ENCODE measurements at regions not wholly inside any gene's neighbourhood (a gene's known extent, or its start where the extent isn't known, plus 50 kb on each side); places are given as distances from the start of the nearest gene placed in this dataset.

GRCh38 chr12:45634273-45634917, 95.1 kb upstream of the ARID2 start:
- DNase-seq: no peak

GRCh38 chr12:45637242-45637641, 92.3 kb upstream of the ARID2 start:
- no peak for DNase-seq

DNA sequence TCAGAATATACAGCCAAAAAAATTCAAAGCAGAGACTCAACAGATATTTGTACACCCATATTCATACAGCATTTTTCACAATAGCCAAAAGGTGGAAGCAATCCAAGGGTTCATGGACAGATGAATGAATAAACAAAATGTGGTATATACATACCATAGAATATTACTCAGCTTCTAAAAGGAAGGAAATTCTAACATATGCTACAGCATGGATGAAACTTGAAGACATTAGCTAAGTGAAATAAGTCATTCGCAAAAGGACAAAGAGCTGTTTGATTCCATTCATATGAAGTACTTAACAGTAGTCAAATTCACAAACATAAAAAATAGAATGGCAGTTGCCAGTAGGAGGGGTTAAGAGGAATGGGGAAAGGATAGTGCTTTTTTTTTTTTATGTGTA, 91.8 kb upstream of the ARID2 start:
- DNase-seq: no peak

- no peak for DNase-seq
Measured at GRCh38 chr12:45638386-45638785, 91.1 kb upstream of the ARID2 start.

DNA sequence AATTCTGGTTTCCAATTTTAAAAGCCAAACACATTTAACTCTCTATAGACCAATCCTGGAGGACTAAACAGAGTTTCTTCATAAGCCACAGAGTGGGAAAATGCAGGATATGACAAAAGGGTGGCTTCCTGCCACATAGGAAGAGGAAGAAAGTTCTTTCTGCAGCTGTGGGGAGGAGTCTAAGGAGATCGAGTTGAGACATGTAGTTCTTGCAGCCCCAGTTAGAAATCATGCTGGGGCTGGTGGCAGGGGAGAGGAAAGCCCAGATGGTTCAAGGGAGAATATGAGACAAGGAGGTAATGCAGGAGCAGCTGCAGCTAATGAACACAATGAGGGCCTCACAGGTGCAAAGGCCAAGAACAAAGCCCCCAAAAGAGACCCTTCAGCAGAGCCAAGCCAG, 85.0 kb upstream of the ARID2 start:
- DNase-seq: no peak

GRCh38 chr12:45646851-45647581, 82.5 kb upstream of the ARID2 start:
- DNase-seq: no peak

DNA sequence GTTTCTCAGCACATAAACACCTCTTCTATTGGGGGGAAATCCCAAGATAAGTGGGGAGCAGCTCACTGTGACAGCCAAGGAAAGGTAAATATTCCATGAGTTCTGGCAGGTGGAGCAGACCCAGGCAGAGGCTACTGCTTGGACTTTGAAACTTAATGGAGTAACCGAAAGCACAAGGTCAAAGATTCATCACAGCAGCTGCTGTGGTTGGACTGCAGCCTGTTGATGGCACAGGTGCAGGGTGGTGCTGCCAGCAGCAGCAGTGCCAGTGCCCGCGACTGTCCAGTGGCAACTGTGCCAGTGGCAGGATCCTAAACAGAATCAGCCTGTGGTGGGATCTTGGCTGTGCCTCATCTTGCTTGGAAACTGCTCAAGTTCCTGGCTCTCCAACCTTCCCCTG, 81.4 kb upstream of the ARID2 start:
- DNase-seq: no peak

DNA sequence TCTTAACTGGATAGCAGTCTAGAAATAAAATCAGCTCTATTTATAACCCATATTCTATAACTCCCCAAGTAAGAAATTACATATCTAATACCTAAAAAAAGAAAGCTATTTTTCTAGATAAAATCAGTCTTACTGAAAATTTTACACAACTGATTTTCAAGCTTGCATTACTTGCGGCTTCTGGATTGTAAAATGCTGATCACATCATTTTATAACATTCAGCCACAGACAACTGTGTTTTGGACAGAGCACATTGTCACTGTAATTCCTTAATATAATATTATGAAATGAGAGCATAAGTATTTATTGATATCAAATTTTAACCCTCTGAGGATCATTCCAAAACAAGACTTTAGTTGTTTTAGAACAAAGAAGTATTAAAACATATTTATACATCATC, 78.5 kb upstream of the ARID2 start:
- DNase-seq: no peak

GRCh38 chr12:45654002-45654665, 75.4 kb upstream of the ARID2 start:
- DNase-seq: no peak

- no peak for DNase-seq
Measured at GRCh38 chr12:45655186-45655585, 74.3 kb upstream of the ARID2 start.

GRCh38 chr12:45655743-45656142, 73.8 kb upstream of the ARID2 start:
- no peak for DNase-seq

DNA sequence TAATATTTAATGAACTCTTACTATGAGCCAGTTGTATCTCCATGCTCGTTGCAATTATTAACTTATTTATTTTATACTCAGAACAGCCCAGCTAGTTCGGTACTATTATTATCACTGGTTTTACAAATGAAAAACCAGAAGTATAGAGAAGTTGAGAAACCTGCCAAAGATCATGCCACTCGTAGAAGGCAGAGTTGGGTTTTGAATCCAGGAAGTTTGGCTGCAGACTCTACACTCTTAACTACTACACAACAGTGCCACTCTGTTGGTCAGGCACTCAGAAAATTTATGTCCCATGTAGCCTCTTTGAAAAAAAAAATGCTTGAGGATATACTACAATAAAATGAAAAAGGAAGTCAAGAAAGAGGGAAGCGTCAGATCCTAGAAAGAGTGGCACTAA, 71.5 kb upstream of the ARID2 start:
- DNase-seq: no peak

- DNase-seq: no peak
Measured at GRCh38 chr12:45660330-45660729, 69.2 kb upstream of the ARID2 start.

DNA sequence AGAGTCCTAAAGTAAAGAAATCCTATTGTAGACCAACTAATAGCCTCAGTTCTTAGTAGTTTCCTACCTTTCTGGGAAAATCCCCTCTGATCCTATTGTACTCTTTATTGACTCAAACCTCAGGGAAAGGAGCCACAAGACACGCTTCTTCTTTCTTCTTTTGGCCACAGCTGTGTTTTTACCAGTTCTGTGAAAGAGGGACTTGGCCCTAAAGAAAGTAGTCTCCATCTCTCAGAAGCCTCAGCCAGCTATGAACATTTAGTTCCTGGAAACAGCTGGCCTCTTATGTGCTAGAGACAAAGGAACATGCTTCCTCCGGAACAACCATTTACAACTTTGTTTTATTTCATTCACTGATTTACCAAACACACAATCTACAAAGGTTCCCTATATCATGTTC, 66.1 kb upstream of the ARID2 start:
- DNase-seq: no peak

GRCh38 chr12:45665941-45666340, 63.6 kb upstream of the ARID2 start:
- no peak for DNase-seq

GRCh38 chr12:45666396-45666795, 63.1 kb upstream of the ARID2 start:
- no peak for DNase-seq

DNA sequence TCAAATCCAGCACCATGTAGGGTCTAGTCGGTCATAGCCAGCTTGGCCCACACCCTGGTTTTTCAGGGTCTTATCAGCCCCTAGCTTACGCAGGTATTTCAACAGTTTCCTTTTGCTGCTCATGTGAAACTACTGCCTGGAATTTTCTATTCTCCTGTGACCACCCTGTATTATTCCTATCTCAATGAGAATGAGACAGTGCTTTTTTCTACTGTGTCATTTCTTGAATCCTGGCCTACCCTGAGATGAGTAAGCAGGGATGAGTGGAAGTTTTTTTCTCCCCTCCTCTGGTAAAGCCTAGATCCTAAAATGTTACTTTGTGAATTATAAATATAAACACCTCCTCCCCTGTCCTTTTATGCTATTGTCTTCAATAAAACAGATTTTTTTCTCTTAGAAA, 62.7 kb upstream of the ARID2 start:
- DNase-seq: no peak

DNA sequence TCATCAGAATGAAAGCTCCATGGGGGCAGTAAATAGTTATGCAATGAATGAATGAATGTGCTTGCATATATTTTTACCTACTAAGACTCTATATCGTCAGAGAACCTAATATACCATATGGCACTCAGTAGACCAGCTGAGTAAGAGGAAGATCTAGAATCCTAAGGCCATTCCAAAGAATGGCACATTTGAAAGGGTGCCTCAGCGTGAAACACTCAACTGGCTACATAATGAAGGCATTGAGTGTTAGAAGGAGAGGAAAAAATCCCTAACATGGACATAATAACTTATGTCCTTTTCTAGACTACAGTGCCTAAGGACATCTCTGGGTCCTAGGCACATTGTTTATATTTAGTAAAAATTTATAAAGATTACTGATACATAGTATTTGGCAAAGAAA, 61.7 kb upstream of the ARID2 start:
- no peak for DNase-seq

- DNase-seq: no peak
Measured at GRCh38 chr12:45668641-45669040, 60.9 kb upstream of the ARID2 start.

GRCh38 chr12:45669093-45669492, 60.4 kb upstream of the ARID2 start:
- no peak for DNase-seq

GRCh38 chr12:45669792-45670191, 59.7 kb upstream of the ARID2 start:
- no peak for DNase-seq

DNA sequence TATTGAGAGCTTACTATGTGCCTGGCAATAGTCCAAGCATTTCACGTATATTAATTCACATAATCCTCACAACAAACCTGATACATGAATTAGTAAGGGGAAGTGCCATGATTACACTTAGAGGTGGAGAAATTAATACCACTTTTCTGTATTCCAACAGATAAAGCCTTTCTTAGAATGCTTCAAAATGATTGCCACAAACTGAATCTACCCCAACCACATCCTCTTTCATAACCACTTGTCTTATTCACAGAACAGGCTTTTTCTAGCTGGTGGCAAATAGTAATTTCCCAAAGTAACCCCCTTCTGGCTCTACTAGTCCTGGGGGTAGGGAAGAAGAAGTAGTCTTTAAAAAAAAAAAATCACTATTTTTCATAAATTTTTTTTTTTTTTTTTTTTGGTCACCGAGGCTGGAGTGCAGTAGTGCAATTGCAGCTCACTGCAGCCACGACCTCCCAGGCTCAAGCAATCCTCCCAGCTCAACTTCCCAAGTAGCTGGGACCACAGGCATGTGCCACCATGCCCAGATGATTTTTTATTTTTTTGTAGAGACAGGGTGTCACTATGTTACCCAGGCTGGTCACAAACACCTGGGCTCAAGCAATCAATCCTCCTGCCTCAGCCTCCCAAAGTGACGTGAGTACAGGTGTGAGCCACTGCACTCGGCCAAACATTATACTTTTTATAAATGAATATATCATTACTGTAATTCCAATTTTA, 59.0 kb upstream of the ARID2 start:
- no peak for DNase-seq

GRCh38 chr12:45671254-45671653, 58.3 kb upstream of the ARID2 start:
- DNase-seq: no peak

Measured in SHP77 treated with DMSO at 0.1 percent for 48 hours (cell line).